Thyroid gland (tissue), 4 donors: ENCODE measurements at regions not wholly inside any gene's neighbourhood (a gene's known extent, or its start where the extent isn't known, plus 50 kb on each side); places are given as distances from the start of the nearest gene placed in this dataset.

Experiments
- CTCF ChIP-seq, 6 experiments: fragments of 200-600 bp in 3 of 6; fragments of 450-650 bp in 3 of 6; sonication (generic) in 3 of 6; IDR thresholded peaks; one replicate each; pipeline ENCODE4 v1.5.1; 2016 to 2019; ENCODE audit warnings: antibody characterized with exemption in 6 of 6, mild to moderate bottlenecking in 2 of 6, inconsistent platforms in 1 of 6, moderate library complexity in 1 of 6
- POLR2A ChIP-seq, 2 donors: fragments of 450-650 bp; IDR thresholded peaks; one replicate each; pipeline ENCODE4 v1.6.1; 2017; ENCODE audit warnings: antibody characterized with exemption in 2 of 2, mild to moderate bottlenecking in 2 of 2, moderate library complexity in 1 of 2

GRCh38 chr13:87124785-87125074 lies 546.4 kb upstream of the SLITRK5 start:
- no peak for TF ChIP-seq POLR2A (IDR thresholded peaks at IDR 0.05)
- no peak for TF ChIP-seq CTCF (IDR thresholded peaks at IDR 0.05)
